ENCODE measurements at regions not wholly inside any gene's neighbourhood (a gene's known extent, or its start where the extent isn't known, plus 50 kb on each side); places are given as distances from the start of the nearest gene placed in this dataset.

GRCh38 chrX:14427614-14428013 is 101.7 kb upstream of the GLRA2 start:
- no peak for TF ChIP-seq CTCF (IDR thresholded peaks at IDR 0.05; ENCODE audit: borderline replicate concordance, extremely low read depth, low read length, poor library complexity, severe bottlenecking)
- TF ChIP-seq EZH2 (IDR thresholded peaks at IDR 0.05; ENCODE audit: borderline replicate concordance, low read depth, low read length, severe bottlenecking) = no peak
